SK-N-SH treated with all-trans-retinoic acid at 6 μM for 48 hours (cell line): ENCODE measurements at regions not wholly inside any gene's neighbourhood (a gene's known extent, or its start where the extent isn't known, plus 50 kb on each side); places are given as distances from the start of the nearest gene placed in this dataset.

Experiments used
- BACH2 ChIP-seq: fragments of 250-450 bp; sonication (Bioruptor Pico); IDR thresholded peaks from 2 replicates; pipeline ENCODE4 v1.9.0; 2021; ENCODE audit warnings: mild to moderate bottlenecking, borderline replicate concordance
- ZFP3 ChIP-seq: fragments of 250-450 bp; sonication (Bioruptor Pico); IDR thresholded peaks from 2 replicates; pipeline ENCODE4 v1.5.0; 2020; ENCODE audit warnings: mild to moderate bottlenecking, moderate library complexity
- TF ChIP-seq, protein P1 (sequence below): fragments of 250-450 bp; sonication (Bioruptor Pico); IDR thresholded peaks from 2 replicates; pipeline ENCODE4 v1.8.0; 2020; ENCODE audit warnings: mild to moderate bottlenecking, moderate library complexity, borderline replicate concordance

- TF ChIP-seq BACH2 (CRISPR knock-in tag) (no peak), ZFP3 (CRISPR knock-in tag) (no peak)
- TF ChIP-seq, protein P1, sequence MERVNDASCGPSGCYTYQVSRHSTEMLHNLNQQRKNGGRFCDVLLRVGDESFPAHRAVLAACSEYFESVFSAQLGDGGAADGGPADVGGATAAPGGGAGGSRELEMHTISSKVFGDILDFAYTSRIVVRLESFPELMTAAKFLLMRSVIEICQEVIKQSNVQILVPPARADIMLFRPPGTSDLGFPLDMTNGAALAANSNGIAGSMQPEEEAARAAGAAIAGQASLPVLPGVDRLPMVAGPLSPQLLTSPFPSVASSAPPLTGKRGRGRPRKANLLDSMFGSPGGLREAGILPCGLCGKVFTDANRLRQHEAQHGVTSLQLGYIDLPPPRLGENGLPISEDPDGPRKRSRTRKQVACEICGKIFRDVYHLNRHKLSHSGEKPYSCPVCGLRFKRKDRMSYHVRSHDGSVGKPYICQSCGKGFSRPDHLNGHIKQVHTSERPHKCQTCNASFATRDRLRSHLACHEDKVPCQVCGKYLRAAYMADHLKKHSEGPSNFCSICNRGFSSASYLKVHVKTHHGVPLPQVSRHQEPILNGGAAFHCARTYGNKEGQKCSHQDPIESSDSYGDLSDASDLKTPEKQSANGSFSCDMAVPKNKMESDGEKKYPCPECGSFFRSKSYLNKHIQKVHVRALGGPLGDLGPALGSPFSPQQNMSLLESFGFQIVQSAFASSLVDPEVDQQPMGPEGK (CRISPR knock-in tag): no peak
Measured at GRCh38 chr5:35313291-35313690, 83.0 kb upstream of the PRLR start.
